GM12873 (cell line): ENCODE measurements at regions not wholly inside any gene's neighbourhood (a gene's known extent, or its start where the extent isn't known, plus 50 kb on each side); places are given as distances from the start of the nearest gene placed in this dataset.

Experiments
- TF ChIP-seq, protein P1 (sequence below): IDR thresholded peaks from 2 replicates; pipeline ENCODE4 v1.5.1; 2012; ENCODE audit warnings: low read depth, mild to moderate bottlenecking, moderate library complexity, low read length, control low read depth; ENCODE audit not compliant: insufficient read depth; ENCODE audit errors: missing control alignments

DNA sequence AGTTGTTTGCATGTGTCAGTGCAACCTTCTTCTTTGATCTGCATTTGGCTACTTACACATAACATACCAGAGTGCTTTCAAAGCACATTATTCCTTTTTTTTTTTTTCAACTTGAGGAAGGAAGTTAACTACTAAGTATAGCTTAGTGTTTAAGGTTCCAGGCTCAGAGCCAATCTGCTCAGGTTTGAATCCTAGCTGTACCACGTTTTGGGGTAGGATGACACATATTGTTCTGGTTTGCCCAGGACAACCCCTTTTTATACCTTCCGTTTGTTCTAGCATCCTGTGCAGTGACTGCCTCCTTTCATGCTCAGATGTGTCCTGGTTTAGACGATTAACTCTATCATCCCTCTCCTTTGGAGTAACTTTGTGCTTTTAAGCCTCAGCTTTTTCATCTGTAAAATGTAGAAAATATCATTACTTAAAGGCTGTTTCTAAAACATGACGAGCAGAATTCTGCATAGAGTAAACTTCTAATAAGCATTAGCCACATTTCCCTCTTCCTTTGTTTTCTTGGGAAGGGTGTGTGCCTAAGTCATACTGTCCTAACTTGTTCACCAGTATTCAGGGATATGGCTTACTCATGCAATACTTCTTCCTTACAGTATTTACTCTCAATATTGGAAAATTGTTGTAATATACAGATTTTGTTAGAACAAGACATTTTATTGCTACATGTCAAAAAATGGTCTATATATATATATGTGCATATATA lies 281.3 kb downstream of the C4orf33 start:
- TF ChIP-seq, protein P1, sequence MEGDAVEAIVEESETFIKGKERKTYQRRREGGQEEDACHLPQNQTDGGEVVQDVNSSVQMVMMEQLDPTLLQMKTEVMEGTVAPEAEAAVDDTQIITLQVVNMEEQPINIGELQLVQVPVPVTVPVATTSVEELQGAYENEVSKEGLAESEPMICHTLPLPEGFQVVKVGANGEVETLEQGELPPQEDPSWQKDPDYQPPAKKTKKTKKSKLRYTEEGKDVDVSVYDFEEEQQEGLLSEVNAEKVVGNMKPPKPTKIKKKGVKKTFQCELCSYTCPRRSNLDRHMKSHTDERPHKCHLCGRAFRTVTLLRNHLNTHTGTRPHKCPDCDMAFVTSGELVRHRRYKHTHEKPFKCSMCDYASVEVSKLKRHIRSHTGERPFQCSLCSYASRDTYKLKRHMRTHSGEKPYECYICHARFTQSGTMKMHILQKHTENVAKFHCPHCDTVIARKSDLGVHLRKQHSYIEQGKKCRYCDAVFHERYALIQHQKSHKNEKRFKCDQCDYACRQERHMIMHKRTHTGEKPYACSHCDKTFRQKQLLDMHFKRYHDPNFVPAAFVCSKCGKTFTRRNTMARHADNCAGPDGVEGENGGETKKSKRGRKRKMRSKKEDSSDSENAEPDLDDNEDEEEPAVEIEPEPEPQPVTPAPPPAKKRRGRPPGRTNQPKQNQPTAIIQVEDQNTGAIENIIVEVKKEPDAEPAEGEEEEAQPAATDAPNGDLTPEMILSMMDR = no peak

DNA sequence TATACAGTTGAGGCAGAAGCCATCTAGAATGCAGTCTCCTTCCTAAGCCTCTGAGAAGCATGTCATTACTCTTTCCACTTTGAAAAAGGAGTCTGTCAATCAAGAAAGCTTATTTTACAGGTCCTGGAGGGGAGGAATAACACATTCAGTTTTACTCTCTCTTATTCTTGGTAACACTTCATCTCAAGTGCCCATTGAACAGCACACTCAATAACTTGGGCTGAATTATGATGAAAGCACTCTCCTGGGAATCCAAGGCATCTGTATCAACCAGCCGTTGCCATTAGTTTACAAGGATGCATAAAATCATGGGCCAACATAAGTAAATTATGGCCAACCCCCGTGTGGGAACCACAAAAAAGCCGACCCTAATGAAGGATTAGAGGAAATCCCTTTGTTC lies 282.4 kb downstream of the C4orf33 start:
- TF ChIP-seq, protein P1 = no peak

DNA sequence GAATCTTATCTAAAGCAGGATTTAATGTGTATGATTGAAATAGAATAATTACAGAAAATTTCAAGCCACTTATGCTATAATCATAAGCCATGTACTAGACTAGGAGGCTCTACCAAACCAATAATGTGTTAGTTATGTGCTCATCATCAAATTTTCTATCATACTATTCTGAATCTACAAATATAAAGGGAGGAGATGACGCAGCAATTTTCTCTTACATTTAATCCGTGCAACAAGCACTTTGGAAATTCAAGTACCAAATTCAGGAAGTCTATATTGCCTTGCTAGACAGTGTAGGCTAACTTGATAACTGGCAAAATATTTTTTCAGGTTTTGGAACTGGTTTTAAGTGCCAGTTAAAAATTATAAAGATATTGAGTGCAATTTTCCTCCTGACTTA lies 283.5 kb downstream of the C4orf33 start:
- TF ChIP-seq, protein P1 = no peak

DNA sequence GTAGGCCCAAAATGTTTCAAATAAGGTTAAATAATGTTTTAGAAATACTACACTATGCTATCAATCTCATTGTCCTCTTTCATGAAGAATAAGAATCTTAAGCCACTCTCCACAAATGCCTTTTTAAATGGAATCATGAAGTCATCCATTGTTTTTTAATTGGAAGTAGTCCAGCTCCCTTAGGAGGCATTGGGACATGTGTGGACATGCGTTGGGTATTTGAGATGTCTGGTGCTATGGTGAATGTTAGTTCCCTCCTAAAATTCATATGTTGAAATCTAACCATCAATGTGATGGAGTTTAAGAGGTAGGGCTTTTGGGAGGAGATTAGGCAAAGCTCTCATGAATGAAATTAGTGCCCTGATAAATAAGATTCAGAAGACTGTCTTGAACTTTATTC lies 289.0 kb downstream of the C4orf33 start:
- TF ChIP-seq, protein P1 = no peak

DNA sequence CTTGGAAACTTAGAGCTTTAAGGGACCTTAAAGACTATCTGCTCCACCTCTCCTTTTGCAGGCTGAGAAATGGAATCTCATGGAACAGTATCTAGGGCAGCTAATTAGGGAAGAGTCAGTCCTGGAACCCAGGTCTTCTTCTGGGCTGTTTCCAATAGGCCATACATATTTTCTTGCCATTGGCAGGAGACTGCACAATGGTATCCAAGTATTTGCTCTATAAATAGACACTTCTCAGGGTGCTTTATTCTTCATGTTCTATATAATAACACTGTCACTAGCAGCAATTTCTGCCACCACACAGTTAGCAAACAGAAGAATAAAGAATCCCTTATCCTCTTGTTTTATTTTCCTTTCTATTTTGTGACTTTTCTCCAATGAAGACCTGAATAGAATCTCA lies 291.7 kb downstream of the C4orf33 start:
- TF ChIP-seq, protein P1 = no peak

DNA sequence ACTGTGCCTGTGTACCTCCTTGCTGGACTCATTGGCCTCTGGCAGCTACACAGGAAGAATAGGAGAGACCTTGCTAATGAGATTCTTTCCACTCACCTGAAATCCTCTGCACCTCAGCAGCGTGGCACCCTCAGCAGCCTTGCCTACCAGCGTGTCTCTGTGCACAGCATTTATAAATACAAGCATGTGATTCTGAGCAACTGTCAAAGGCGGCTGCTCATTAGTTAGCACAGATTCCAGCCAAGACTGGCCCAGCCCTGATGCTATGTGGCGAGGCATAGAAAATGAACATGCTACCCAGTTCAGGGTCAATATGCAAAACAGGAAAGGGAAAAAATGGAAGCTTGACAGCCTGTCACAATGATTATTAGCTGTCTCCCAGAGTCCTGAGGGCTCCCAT lies 298.0 kb downstream of the C4orf33 start:
- TF ChIP-seq, protein P1 = no peak

DNA sequence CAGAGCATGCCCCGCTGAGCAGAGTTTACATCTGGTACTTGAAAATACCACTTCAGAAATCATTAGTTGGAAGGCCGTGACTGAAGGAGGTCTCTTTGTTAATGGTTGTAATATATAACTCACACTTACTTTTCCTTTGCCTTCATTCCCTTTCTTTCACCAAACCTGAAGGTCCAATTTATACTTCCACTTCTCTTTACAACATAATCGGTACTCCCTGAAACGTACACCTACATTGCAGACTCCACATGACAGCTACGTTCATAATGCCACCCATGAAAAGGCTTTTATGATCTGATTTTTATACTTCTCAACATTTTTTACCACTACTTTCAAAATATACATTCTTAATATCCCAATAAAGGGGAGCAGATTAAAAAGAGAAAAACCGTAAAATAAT lies 298.7 kb downstream of the C4orf33 start:
- TF ChIP-seq, protein P1 = no peak
